GM12875 (cell line): ENCODE measurements at regions not wholly inside any gene's neighbourhood (a gene's known extent, or its start where the extent isn't known, plus 50 kb on each side); places are given as distances from the start of the nearest gene placed in this dataset.

Experiments used
- H3K4me3 ChIP-seq: one replicate; pipeline ENCODE4 v1.5.1; 2011; ENCODE audit warnings: low read depth, low read length, control low read depth
- TF ChIP-seq, protein P1 (sequence below): IDR thresholded peaks from 2 replicates; pipeline ENCODE4 v1.5.1; 2011; ENCODE audit warnings: low read depth, mild to moderate bottlenecking, control low read depth, inconsistent platforms, low read length, moderate library complexity, borderline replicate concordance; ENCODE audit not compliant: insufficient read depth

DNA sequence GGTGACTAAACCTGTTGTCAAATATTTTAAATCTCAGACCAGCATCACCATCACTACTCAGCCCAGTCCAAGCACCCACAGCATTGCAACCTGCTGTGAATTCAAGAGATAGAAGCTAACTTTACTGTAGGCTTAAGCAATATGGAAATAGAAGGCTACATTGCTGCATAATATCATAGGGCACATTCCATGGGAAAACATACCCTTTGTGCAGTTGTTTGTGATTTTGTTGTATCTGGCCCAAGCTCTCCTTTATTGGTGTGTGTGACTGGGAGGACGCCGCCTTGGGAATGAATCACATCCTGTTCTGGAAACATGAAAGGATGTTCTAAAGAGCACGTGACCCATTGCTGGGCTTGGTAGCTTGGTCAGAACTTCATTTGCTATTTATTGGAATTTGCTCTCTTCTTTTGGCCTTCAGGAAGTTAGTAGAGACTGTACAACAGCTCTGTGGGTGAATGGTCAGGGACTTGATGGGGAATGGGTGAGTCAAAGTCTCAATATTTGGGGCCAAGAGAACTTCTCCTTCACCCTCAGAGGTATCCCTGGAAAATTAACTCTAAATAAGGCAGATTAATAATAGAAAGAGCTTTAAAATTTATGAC lies 106.8 kb upstream of the SERPINE2 start:
- no peak overlapping the region for H3K4me3 ChIP-seq
- TF ChIP-seq, protein P1, sequence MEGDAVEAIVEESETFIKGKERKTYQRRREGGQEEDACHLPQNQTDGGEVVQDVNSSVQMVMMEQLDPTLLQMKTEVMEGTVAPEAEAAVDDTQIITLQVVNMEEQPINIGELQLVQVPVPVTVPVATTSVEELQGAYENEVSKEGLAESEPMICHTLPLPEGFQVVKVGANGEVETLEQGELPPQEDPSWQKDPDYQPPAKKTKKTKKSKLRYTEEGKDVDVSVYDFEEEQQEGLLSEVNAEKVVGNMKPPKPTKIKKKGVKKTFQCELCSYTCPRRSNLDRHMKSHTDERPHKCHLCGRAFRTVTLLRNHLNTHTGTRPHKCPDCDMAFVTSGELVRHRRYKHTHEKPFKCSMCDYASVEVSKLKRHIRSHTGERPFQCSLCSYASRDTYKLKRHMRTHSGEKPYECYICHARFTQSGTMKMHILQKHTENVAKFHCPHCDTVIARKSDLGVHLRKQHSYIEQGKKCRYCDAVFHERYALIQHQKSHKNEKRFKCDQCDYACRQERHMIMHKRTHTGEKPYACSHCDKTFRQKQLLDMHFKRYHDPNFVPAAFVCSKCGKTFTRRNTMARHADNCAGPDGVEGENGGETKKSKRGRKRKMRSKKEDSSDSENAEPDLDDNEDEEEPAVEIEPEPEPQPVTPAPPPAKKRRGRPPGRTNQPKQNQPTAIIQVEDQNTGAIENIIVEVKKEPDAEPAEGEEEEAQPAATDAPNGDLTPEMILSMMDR, result no peak

DNA sequence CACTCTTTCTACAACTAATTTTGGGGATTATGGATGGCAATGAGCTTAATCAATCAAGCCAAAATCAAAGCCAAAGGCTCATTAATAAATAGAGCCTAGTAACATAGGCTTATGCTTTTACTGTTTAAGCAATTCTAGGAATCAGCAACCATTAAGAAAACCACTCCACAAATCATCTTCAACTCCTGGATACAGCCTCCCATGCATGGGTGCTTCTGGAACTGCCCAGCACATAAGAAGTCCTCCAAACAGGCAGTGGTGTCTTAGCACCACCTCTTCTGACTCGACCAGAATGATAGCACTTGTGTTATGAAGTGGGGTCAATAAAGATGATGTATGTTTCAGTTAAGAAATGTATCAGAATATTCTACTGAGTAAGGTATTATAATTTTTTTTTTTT lies 104.4 kb upstream of the SERPINE2 start:
- no peak overlapping the region for H3K4me3 ChIP-seq
- TF ChIP-seq, protein P1, result no peak

DNA sequence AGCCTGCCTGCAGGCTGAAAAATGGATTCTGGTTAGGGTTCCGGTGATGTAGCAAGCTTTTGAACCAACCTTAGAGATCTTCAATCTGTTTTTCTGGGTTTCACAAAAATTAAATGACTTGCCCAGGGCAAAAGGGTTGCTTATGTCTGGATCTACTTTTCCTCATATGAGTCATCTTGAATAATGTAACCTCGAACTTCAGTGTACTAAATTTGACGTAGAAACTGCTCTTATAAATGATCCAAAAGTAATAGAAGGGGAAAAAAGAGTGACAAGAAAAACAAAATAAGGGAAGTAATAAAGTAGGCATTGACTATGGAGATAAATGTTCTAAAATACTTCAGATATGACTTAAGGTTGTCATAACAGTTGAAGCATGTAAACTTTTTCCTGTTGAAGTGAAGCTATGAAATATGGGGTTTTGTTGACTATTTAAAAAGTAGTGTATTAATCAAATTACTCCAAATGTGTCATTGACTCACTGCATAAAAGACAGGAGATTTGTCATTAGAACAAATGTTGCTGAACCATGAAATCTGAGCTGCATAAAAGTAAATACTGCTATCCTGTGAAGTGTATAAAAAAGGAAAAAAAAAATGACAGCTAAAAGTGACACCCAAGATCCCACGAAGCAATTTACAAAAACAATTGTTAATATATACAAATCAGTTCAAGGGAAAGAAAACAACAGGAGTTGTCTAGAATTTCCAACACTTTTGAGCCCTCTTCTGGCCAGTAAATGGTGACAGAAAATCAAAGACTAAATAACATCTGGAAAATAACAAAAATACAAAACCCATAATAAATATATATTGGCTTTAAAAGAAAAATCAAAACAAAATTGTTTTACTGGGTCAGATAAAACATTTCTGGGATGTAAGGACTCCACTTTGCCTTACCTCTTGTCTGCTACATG lies 103.6 kb upstream of the SERPINE2 start:
- no peak overlapping the region for H3K4me3 ChIP-seq
- TF ChIP-seq, protein P1, result no peak

DNA sequence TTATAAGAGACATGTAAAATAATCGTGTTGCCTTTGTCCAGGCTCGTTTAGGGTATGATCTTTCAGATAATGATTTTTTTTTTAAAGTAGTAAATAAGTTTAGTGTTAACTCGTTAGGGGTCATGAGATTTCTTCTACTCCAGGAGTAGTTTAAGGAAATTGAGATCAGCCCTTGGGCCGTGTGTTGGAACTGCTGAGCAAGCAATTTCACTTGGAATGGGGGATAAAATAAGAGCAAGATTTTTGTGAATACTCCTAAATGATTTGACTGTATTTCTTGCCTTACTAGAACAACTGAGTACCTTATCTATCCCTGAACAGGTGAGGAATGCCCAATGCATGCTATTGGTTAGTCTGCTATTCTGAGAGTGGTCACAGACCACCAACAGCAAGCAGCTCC lies 102.2 kb upstream of the SERPINE2 start:
- TF ChIP-seq, protein P1, result no peak
- H3K4me3 ChIP-seq, result no peak overlapping the region

DNA sequence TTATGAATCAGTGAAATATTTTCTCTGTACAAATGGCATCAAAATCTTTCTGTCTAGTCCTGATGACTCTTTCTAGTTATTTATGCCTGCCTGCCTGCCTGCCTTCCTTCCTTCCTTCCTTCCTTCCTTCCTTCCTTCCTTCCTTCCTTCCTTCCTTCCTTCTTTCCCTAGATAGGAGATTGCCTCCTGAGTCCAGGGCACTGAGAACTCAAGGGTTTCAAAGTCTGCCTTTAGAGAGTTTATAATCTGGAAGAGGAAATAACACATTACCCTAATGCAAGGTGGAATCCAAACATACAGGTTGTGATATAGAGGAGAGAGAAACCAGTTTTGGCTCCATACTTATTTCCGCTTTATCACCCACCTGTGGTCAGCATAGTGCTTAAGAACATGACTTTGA lies 98.1 kb upstream of the SERPINE2 start:
- TF ChIP-seq, protein P1, result no peak

DNA sequence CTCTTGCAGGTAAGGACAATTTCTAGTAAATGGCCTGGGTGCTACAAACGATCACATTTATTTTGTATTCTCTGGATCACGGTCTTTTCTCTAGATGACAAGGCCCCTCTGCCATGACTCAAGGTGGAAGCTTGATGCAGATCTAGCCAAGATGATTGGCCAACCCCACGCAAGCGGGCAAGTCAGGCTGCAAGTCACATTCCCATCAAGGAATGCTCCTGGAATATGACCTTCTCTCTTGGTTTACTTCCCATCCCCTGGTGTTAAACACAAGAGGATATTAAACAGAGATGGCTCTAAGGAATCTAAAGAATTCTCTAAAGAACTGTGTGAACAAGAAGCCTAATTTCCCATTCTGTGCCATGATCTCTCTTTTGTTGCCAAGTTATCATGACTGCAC lies 97.3 kb upstream of the SERPINE2 start:
- TF ChIP-seq, protein P1, result no peak
- H3K4me3 ChIP-seq, result no peak overlapping the region

More for the DNA sequence above, 98.1 kb upstream of the SERPINE2 start:
- no peak overlapping the region for H3K4me3 ChIP-seq

DNA sequence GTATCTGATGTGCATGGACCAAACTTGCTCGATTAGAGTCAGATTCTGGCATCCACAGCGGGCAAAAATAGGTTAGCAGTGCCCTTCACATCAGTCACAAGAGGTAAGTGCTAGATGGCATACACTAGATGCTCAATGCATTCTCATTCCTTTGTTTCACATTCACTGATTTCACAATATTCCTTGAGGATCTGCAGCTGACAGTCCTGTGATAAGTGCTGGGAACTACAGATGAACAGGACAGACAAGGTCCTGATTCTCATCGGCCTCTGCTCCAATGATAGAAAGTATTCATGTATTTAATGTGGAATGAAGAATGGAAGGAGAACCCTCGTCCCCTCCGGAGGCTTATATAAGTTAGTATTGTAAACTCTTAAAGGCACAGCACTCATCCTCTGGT lies 96.8 kb upstream of the SERPINE2 start:
- TF ChIP-seq, protein P1, result no peak
- no peak overlapping the region for H3K4me3 ChIP-seq
